HepG2 (cell line): ENCODE measurements at regions not wholly inside any gene's neighbourhood (a gene's known extent, or its start where the extent isn't known, plus 50 kb on each side); places are given as distances from the start of the nearest gene placed in this dataset.

ENCODE experiments used
- ATAC-seq: fragments of 200-7000 bp; cut with Tn5 transposase; 3 replicates; pipeline ENCODE4 v1.9.1; 2020; ENCODE audit warnings: mild to moderate bottlenecking, moderate library complexity
- BruUV-seq: library from RNA; stranded (reverse); fragments of 400-500 nt; replicated peaks from 2 replicates; lab custom pipeline; 2021; lab: Mats Ljungman, UMichigan
- CTCF ChIA-PET: fragments of 300-600 bp; formaldehyde crosslinking; extraction: SDS; loops from one replicate; lab custom pipeline; 2021; ENCODE audit warnings: low total read pairs, inconsistent platforms, low intra/inter-chr PET ratio; lab: Yijun Ruan, JAX
- POLR2A ChIA-PET: fragments of 350-600 bp; sonication (Branson Sonifier 250); formaldehyde crosslinking; loops from one replicate; lab custom pipeline; 2020; ENCODE audit warnings: antibody characterized with exemption, inconsistent platforms; lab: Yijun Ruan, JAX
- DNase-seq: peaks from one replicate; pipeline ENCODE4 v3.0.0-alpha.2; 2015; ENCODE audit warnings: low spot score
- FAIRE-seq: peaks from 3 replicates; lab custom pipeline; 2011; peaks lifted over from hg19 to GRCh38; lab: Jason Lieb, UNC
- H2AFZ ChIP-seq: one replicate; pipeline ENCODE4 v1.6.1; 2011; ENCODE audit warnings: low read length, inconsistent platforms
- H3K27ac ChIP-seq: fragments of 300-600 bp; 3 replicates; pipeline ENCODE4 v1.8.0; 2011; ENCODE audit warnings: mixed run types, mild to moderate bottlenecking, mixed read lengths, low read length, inconsistent platforms; ENCODE audit not compliant: insufficient read depth; ENCODE audit errors: extremely low read length
- H3K27me3 ChIP-seq, 2 experiments: fragments of 200-600 bp in 1 of 2; 2 replicates in 1 of 2; 3 replicates in 1 of 2; pipeline versions ENCODE4 v1.6.0 to v1.8.0; 2011; ENCODE audit warnings: low read length in 2 of 2, mild to moderate bottlenecking in 2 of 2, moderate library complexity in 2 of 2, inconsistent platforms in 1 of 2; ENCODE audit not compliant: insufficient read depth in 2 of 2, control insufficient read depth in 1 of 2
- H3K36me3 ChIP-seq, 2 experiments: fragments of 200-600 bp in 1 of 2; replicated peaks in 1 of 2; 2 replicates in 1 of 2; 3 replicates in 1 of 2; pipeline versions ENCODE4 v1.5.1 to v1.8.0; 2011; ENCODE audit warnings: low read length in 2 of 2, inconsistent platforms in 1 of 2; ENCODE audit not compliant: insufficient read depth in 2 of 2, control insufficient read depth in 1 of 2
- H3K4me1 ChIP-seq: 2 replicates; pipeline ENCODE4 v1.5.1; 2012; ENCODE audit warnings: low read length, inconsistent platforms; ENCODE audit not compliant: insufficient read depth
- H3K4me2 ChIP-seq: 2 replicates; pipeline ENCODE4 v1.6.0; 2011; ENCODE audit warnings: low read depth, low read length, inconsistent platforms
- H3K4me3 ChIP-seq, 3 experiments: fragments of 200-600 bp in 1 of 3; sonication (generic), shearing (Covaris generic) in 1 of 3; replicated peaks in 1 of 3; 2 replicates each; pipeline ENCODE4 v1.5.1; 2011 to 2016; ENCODE audit warnings: low read length in 3 of 3, inconsistent platforms in 2 of 3, low read depth in 2 of 3, mild to moderate bottlenecking in 2 of 3, control low read depth in 1 of 3, mixed read lengths in 1 of 3; ENCODE audit not compliant: insufficient read depth in 1 of 3
- H3K79me2 ChIP-seq: one replicate; pipeline ENCODE4 v1.6.1; 2011; ENCODE audit warnings: low read length, inconsistent platforms; ENCODE audit not compliant: insufficient read depth
- H3K9ac ChIP-seq: 2 replicates; pipeline ENCODE4 v1.6.0; 2011; ENCODE audit warnings: mild to moderate bottlenecking, low read depth, low read length, inconsistent platforms; ENCODE audit not compliant: insufficient read depth
- H3K9me3 ChIP-seq: 2 replicates; pipeline ENCODE4 v1.5.1; 2012; ENCODE audit warnings: mild to moderate bottlenecking, low read length
- H4K20me1 ChIP-seq: 2 replicates; pipeline ENCODE4 v1.6.0; 2011; ENCODE audit warnings: inconsistent platforms, mild to moderate bottlenecking, low read length, moderate library complexity; ENCODE audit not compliant: insufficient read depth
- CREM ChIP-seq, 2 experiments: sonication (generic) in 1 of 2; formaldehyde crosslinking in 1 of 2; IDR thresholded peaks; 2 replicates each; pipeline versions ENCODE4 v1.4.0 to v1.6.1; 2016 to 2020; ENCODE audit warnings: antibody characterized with exemption in 1 of 2, mild to moderate bottlenecking in 1 of 2, missing genetic modification reagents in 1 of 2
- HINFP ChIP-seq: sonication (generic); formaldehyde crosslinking; IDR thresholded peaks from 2 replicates; pipeline ENCODE4 v1.4.0; 2020; ENCODE audit warnings: low read depth, mild to moderate bottlenecking, missing genetic modification reagents
- NFIB ChIP-seq: sonication (generic); formaldehyde crosslinking; IDR thresholded peaks from 2 replicates; pipeline ENCODE4 v1.9.0; 2021; ENCODE audit warnings: missing genetic modification reagents, mild to moderate bottlenecking, borderline replicate concordance
- RORA ChIP-seq: sonication (generic); formaldehyde crosslinking; IDR thresholded peaks from 2 replicates; pipeline ENCODE4 v1.5.0; 2020; ENCODE audit warnings: mild to moderate bottlenecking, missing genetic modification reagents, moderate library complexity
- XBP1 ChIP-seq: sonication (generic); formaldehyde crosslinking; IDR thresholded peaks from 2 replicates; pipeline ENCODE4 v1.5.0; 2020; ENCODE audit warnings: missing genetic modification reagents
- ZNF451 ChIP-seq: sonication (generic); formaldehyde crosslinking; IDR thresholded peaks from 2 replicates; pipeline ENCODE4 v1.5.0; 2020; ENCODE audit warnings: mild to moderate bottlenecking, missing genetic modification reagents
- ZNF660 ChIP-seq: sonication (generic); formaldehyde crosslinking; IDR thresholded peaks from 2 replicates; pipeline ENCODE4 v1.5.1; 2020; ENCODE audit warnings: mild to moderate bottlenecking, low read depth, missing genetic modification reagents, borderline replicate concordance
- ZNF772 ChIP-seq: sonication (generic); formaldehyde crosslinking; IDR thresholded peaks from 2 replicates; pipeline ENCODE4 v1.5.0; 2020; ENCODE audit warnings: mild to moderate bottlenecking, missing genetic modification reagents
- WGBS: methylation state at CpG from one replicate; pipeline ENCODE4 v1.1.6; 2017; ENCODE audit warnings: low lambda C conversion rate; 5-methylcytosine and 5-hydroxymethylcytosine counted together
- in situ Hi-C: cut with HindIII; loops from 2 replicates; pipeline ENCODE4 v1.10.0; 2017; ENCODE audit warnings: low pct_unique_long_range_greater_than_20kb; ENCODE audit not compliant: extremely low pct_ligation_motif_present
- intact Hi-C: fragments of 100-400 bp; cut with micrococcal nuclease; formaldehyde crosslinking; loops from one replicate; pipeline ENCODE4 v1.10.0; 2022; ENCODE audit not compliant: unreplicated experiment
- TF ChIP-seq, protein P1 (sequence below): sonication (generic); formaldehyde crosslinking; IDR thresholded peaks from 2 replicates; pipeline ENCODE4 v1.5.1; 2020; ENCODE audit warnings: mild to moderate bottlenecking, missing genetic modification reagents, moderate library complexity

DNA sequence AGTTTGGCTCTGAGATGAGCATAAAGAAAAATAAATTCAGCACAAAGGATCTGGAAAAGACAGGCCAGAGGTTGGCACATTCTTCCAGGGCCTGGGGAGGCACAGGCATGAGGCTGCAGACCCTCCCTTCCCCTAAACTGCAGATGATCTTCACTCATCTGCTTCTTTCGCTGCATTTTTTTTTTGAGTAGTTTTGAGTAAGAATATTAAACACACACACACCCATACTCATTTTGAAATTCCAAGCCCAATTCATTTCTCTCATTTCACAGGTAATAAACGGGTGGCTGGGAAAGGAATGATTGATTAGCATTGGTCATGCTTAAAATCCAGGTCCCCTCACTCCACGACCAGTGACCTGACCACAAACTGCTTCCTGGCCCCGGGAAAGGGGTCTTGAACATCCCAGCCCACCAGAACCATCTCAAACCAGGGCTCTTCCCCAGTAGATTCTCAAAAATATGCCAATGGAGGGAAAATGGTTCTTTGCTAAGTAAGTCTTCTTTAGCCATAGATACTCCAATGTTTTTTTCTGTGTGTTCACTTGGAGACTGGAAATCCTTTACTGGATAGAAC lies 219.6 kb downstream of the ANAPC1 start:
- FAIRE-seq = no peak
- Histone ChIP-seq H2AFZ (no peak overlapping the region), H3K9me3 (no peaks in the 10 kb centered on the region), H3K9ac (no peak overlapping the region), H3K36me3 (no peaks in the 10 kb centered on the region), H3K27me3 (no peaks in the 10 kb centered on the region; a peak in 2 of 5 replicates), H3K4me3 (no peak overlapping the region), H3K79me2 (no peaks in the 10 kb centered on the region), H3K4me2 (no peak overlapping the region), H4K20me1 (no peaks in the 10 kb centered on the region), H3K27ac (no peak overlapping the region), H3K4me1 (peaks cover 23% of the 10 kb centered on the region)
- in situ Hi-C loops (loop anchor here (25.0 kb wide), 1 partner anchor 177 kb away; no protein-coding TSS in a partner anchor), intact Hi-C loops (no loop called here)
- no TSS peak for BruUV-seq
- 67% methylated on average over 4 of the region's 4 CpGs for WGBS
- CTCF ChIA-PET = no interaction called here
- ATAC-seq = no peak
- POLR2A ChIA-PET = no interaction called here
- DNase-seq = no peak
- TF ChIP-seq HINFP (CRISPR knock-in tag) (no peak), NFIB (no peak), ZNF451 (CRISPR knock-in tag) (no peak), ZNF660 (CRISPR knock-in tag) (no peak)

DNA sequence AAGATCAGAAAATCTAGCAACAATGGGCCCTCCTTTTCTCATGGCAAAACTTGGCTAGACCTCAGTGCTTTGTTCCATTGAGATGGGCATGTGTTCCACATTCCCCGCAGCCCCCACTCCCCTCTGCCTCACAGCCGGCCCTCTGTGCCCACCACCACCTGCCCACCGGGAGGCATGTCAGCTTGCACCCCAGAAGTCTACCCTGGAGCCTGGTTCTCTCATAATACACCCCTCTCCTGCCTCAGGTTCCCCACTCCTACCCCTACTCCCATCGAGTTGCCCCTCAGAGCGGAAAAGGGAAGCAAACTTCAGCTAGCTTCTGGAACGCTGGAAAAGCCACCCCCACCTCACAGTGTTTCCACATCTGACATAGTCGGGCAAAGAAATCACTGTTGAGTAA lies 219.0 kb downstream of the ANAPC1 start:
- 58% methylated on average over 7 of the region's 7 CpGs for WGBS
- FAIRE-seq (no peak), DNase-seq (no peak), ATAC-seq (no peak)
- Histone ChIP-seq H3K79me2 (no peaks in the 10 kb centered on the region), H3K36me3 (no peaks in the 10 kb centered on the region), H3K4me3 (no peak overlapping the region), H3K4me2 (no peak overlapping the region), H3K9ac (no peak overlapping the region), H3K27ac (no peak overlapping the region), H3K27me3 (no peaks in the 10 kb centered on the region; a peak in 2 of 5 replicates), H4K20me1 (no peaks in the 10 kb centered on the region), H3K9me3 (no peaks in the 10 kb centered on the region), H3K4me1 (peaks cover 17% of the 10 kb centered on the region), H2AFZ (no peak overlapping the region)
- CTCF ChIA-PET = no interaction called here
- intact Hi-C loops = no loop called here
- POLR2A ChIA-PET = no interaction called here
- in situ Hi-C loops = loop anchor here (25.0 kb wide), 1 partner anchor 178 kb away; no protein-coding TSS in a partner anchor
- TF ChIP-seq RORA (CRISPR knock-in tag) (no peak), CREM (IDR thresholded peaks at IDR 0.05) (no peak), CREM (CRISPR knock-in tag; IDR thresholded peaks at IDR 0.05) (no peak), XBP1 (no peak), ZNF772 (CRISPR knock-in tag) (no peak)
- TF ChIP-seq, protein P1, sequence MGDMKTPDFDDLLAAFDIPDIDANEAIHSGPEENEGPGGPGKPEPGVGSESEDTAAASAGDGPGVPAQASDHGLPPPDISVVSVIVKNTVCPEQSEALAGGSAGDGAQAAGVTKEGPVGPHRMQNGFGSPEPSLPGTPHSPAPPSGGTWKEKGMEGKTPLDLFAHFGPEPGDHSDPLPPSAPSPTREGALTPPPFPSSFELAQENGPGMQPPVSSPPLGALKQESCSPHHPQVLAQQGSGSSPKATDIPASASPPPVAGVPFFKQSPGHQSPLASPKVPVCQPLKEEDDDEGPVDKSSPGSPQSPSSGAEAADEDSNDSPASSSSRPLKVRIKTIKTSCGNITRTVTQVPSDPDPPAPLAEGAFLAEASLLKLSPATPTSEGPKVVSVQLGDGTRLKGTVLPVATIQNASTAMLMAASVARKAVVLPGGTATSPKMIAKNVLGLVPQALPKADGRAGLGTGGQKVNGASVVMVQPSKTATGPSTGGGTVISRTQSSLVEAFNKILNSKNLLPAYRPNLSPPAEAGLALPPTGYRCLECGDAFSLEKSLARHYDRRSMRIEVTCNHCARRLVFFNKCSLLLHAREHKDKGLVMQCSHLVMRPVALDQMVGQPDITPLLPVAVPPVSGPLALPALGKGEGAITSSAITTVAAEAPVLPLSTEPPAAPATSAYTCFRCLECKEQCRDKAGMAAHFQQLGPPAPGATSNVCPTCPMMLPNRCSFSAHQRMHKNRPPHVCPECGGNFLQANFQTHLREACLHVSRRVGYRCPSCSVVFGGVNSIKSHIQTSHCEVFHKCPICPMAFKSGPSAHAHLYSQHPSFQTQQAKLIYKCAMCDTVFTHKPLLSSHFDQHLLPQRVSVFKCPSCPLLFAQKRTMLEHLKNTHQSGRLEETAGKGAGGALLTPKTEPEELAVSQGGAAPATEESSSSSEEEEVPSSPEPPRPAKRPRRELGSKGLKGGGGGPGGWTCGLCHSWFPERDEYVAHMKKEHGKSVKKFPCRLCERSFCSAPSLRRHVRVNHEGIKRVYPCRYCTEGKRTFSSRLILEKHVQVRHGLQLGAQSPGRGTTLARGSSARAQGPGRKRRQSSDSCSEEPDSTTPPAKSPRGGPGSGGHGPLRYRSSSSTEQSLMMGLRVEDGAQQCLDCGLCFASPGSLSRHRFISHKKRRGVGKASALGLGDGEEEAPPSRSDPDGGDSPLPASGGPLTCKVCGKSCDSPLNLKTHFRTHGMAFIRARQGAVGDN = no peak
- BruUV-seq = no TSS peak
